Fibroblast of gingiva (primary cell): ENCODE measurements at regions not wholly inside any gene's neighbourhood (a gene's known extent, or its start where the extent isn't known, plus 50 kb on each side); places are given as distances from the start of the nearest gene placed in this dataset.
"Not testable (repeated sequence)": the region's sequence is repeated elsewhere in the genome, so short reads cannot be mapped to it uniquely, and the experiment has no call there.

Experiments
- DNase-seq: peaks from one replicate; pipeline ENCODE4 v3.0.0-alpha.2; 2011; ENCODE audit warnings: low read depth

DNA sequence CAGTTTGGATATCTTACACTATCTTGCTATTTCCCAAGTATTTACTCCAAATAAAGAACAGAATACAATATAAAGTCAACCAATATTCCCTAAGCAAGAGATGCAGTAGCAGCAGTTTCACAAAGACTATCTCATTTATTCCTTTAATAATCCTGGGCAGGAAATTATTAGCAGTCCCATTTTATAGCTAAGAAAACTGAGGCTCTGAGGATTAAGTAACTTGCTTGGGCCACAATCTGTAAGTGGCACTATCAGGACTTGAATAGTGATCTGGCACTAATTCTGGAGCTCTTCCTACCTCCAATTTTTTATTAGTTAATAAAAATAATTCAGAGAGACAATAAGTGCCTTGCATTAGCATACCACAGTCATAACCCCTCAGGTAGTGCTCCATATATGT lies 611.7 kb downstream of the MCTP2 start:
- DNase-seq, result no peak

DNA sequence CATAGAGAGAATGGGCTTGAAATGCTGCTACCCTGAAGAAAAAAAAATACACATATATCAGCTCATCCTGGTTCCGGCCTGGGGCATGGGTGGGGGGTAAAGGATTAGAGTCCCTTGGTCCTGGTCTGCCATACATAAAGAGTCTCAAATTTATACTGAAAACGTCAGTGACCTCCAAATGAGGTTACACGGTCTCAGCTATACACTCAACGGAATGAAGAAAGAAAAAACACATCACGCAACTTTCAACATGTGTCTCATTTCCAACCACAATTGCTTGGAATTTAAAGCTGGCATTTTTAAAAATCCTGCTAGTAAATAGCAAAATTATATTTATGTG lies 612.8 kb downstream of the MCTP2 start:
- DNase-seq, result no peak

DNA sequence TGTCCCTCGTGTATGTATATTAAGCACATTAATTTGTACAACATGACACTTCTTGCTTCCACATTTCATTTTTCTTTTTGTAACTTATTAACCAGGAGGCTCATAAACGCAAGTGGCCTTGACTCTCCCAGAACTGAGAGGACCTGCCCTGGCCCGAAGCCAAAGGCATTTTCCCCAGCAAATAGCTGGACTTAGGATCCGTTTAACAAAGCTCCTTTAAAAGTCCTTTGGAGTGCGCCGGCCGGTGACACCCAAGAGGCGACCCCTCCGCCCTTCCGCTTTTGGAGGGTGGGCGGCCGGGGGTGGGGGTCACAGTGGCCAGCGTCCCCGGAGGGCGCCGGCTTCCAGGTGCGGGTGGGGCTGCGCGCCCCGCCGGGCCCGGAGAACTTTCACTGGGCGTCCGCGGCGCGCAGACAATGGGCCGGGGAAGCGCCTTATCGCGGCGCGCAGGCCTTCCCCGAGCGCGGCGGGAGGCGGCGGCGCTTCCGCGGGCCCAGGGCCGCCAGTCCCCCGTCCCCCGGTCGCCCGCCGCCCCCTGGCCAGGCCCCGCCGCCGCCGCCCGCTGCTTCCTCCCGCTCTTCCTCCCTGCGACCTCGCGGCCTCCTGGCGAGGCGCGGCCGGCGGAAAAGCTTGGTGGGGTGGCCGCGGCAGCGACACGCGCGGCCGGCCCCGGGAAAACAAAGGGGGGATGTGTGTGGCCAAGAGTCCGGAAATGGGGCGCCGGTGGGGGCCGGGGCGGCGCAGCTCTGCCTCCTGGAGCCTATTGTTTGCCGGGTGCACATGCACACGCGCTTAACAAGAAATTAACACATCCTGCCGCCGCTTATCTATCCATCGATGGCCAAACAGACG lies 613.4 kb downstream of the MCTP2 start:
- peak; percentile 3 for DNase-seq

DNA sequence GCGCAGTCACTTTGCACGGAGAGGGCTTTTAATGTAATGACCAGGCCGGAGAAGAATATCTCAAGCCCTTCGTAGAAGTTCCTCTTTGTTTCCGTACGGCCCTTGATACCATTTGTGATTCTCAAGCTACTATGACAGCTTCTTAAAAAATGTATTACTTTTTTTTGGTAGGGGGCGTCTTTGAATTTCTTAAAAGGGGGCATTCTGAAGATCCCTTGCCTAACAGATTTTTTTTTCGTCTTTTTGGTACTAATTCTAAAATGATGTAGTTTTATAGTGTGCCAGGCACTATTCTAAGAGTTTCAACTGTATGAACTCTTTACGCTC lies 614.0 kb downstream of the MCTP2 start:
- DNase-seq, result no peak

DNA sequence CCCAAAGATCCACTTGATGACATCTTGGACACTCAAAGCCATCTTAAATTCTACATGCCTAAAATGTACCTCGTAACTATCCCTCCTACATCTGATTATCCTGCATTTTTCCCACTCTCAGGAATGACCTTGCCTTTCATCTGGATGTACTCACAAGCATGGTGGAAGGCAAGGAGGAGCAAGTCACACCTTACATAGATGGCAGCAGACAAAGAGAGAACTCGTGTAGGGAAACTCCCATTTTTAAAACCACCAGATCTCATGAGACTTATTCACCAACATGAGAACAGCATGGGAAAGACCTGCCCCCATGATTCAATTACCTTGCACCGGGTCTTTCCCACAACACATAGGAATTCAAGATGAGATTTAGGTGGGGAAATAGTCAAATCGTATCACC lies 616.0 kb downstream of the MCTP2 start:
- DNase-seq, result no peak

DNA sequence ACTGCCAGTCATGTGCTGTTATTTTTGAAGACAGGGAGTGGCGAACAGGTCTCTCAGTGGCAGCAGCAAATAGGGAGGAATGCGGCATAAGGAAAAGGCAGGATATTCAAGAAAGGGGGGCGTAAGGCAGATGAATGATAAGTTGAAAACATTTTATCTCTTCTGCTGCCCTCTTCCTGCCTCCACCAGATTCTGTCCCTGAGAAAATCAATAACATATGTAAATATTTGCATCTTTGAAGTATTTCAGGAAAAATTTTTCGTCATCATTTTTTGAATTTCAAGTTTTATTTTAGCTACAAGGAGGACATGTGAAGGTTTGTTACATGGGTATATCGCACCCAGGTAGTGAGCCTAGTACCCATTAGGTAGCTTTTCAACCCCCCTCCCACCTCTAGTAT lies 616.7 kb downstream of the MCTP2 start:
- DNase-seq, result no peak

DNA sequence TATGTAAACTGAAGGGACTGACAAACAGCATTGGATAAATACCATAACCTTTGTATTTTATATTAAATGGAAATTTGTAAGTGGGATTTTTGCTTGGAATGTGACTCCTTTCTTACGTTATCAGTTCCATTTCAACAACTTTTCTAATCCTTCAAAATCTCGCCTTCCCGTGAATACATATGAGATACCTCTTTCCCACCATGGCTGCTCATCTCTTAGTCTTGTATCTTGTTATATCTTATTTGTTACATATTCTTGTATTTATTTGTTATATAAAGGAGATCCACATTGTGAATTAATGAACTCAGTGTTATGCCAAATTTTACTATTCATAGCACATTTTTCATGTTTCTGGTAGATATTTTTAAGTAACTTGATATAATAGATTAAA lies 623.7 kb downstream of the MCTP2 start:
- no peak for DNase-seq

DNA sequence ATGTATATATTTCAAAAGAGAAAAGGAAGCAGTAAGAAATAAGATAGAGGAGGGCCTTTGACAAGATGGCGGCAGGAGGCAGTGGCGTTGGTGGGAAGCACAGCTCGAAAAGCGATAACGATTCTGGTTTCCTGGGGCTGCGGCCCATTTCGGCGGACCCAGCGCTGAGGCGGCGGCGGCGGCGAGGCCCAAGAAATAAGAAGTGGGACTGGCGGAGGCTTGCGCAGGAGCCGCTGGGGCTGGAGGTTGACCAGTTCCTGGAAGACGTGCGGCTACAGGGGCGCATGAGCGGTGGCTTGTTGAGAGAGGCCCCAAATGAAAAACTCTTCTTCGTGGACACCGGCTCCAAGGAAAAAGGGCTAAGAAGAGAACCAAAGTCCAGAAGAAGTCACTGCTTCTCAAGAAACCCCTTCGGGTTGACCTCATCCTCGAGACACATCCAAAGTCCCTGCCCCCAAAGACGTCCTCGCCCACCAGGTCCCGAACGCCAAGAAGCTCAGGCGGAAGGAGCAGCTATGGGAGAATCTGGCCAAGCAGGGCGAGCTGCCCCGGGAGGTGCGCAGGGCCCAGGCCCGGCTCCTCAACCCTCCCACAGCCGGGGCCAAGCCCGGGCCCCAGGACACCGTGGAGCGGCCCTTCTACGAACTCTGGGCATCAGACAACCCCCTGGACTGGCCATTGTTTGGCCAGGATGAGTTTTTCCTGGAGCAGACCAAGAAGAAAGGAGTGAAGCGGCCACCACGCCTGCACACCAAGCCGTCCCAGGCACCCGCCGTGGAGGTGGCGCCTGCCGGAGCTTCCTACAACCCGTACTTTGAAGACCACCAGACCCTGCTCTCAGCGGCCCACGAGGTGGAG lies 624.3 kb downstream of the MCTP2 start:
- no peak for DNase-seq

DNA sequence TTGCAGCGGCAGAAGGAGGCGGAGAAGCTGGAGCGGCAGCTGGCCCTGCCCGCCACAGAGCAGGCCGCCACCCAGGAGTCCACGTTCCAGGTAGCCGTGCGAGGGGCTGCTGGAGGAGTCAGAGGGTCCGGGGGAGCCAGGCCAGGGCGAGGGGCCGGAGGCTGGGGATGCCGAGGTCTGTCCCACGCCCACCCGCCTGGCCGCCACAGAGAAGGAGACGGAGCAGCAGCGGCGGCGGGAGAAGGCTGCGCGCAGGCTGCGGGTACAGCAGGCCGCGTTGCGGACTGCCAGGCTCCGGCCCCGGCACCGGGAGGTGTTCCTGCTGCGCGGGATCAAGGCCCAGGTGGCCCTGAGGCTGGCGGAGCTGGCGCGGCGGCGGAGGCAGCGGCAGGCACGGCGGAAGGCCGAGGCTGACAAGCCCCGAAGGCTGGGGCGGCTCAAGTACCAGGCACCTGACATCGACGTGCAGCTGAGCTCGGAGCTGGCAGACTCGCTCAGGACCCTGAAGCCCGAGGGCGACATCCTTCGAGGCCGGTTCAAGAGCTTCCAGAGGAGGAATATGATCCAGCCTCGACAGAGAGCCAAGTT lies 625.0 kb downstream of the MCTP2 start:
- DNase-seq, result no peak

DNA sequence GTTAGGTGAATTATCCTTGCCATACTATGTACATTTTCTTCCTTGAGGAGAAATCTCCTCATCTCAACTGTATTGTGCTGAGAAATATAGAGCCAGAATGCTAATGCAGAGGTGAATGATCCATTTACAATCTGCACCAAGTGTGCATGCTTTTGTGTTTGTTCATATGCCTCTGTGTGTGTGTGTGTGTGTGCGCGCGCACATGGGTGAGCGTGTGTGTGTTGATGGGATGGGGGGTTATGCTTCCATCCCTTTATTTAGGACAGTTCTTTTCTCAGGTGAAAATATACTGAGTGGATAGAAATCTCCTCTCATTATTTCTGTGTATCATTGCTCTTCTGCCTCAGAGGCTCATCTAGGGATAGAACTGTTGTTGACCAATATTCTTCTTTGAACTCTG lies 626.1 kb downstream of the MCTP2 start:
- DNase-seq, result no peak

DNA sequence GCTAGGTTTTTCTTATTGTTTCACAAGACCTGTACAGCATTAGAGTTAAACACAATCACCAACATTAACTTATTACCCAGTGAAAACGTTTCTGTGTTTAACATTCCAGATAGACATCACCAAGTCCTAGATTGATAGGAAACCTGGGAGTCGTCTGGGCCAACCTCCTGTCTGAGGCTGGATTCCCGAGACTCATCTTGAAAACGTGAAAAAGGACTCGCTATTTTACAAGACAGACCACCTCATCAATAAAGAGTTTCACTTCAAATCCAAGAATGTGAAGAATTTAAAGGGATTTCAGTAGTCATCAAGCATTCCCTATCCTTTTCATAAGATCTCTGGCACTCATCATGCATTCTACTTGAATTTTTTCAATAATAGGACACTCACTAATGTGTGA lies 626.6 kb downstream of the MCTP2 start:
- DNase-seq, result no peak

DNA sequence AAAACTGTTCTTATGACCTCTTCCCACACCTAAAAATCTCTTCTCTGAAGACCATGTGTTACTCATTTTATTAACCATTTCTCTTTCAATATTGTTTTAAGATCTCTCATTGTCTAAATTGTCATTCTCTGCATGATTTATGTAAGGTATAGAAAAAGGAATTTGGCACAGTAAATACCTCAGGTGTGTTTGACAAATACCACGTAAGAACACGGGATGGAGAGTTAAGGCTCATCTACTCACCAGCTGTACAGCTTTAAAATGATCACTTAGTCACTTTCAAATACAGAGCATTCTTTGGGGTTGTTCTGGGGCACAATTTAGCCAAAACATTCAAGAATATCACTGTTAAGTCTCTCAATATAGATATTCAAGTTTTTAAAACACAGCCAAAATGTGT lies 627.1 kb downstream of the MCTP2 start:
- no peak for DNase-seq

DNA sequence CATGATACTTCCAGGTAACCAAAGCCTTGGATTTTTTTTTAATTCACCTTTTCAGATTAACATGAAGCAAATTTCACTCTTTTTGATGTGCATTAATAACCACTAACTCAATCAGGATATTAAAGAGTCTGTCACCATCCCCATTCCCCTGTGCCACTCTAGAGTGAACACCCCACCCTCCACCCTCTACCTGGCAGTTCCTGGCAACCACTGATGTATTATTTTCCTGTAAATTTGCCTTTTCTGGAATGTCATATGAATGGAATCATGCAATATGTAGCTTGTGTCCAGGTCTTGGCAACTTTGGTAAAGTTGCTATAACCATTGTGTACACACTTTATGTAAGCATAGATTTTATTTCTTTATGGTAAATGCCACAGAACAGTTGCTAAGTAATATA lies 627.6 kb downstream of the MCTP2 start:
- DNase-seq, result no peak

DNA sequence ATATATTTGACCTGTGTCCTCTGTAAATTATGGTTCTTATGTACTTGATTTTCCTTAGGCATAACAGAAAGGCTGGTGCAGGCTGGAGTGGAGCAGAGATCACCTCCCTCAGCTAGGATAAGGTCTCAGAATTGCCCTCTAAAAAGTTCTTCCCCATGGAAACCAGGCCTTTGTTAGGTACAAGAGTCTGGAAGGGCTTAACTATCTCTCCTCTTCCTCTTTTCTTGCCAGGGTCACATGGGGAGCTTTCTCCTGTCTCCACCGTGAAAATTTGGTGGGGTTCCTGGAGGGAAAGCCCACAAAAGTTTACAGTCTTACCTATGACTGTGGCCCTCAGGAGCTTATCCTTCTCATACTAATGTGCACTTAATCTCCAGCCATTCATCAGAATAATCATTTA lies 633.2 kb downstream of the MCTP2 start:
- no peak for DNase-seq

DNA sequence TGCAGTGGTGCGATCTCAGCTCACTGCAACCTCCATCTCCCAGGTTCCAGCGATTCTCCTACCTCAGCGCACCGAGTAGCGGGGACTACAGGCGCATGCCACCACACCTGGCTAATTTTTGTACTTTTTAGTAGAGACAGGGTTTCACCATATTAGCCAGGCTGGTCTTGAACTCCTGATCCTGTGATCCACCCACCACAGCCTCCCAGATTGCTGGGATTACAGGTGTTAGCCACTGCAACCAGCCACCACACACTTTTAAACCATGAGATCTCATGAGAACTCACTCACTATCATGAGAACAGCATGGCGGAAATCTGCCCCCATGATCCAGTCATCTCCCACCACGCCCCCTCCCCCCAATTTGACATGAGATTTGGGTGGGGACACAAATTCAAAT lies 636.9 kb downstream of the MCTP2 start:
- not testable (repeated sequence) for DNase-seq

DNA sequence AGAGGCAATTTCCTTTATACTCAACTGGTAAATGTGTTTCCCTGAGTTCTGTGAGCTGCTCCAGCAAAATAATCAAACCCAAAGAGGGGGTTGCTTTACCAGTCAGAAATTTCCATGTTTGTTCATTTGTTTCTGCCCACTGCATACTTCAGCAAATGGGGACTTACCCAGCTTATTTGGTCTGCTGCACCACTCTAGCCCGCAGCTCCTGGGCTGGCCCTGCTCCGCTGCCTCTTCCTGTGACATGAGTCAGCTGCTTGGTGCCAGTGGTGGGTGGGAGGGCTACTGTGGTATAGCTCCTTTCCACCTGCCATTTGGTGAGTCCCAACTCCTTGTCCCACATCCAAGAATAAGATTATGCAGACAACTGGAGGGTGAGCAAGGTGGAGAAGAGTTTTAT lies 644.2 kb downstream of the MCTP2 start:
- DNase-seq, result no peak

DNA sequence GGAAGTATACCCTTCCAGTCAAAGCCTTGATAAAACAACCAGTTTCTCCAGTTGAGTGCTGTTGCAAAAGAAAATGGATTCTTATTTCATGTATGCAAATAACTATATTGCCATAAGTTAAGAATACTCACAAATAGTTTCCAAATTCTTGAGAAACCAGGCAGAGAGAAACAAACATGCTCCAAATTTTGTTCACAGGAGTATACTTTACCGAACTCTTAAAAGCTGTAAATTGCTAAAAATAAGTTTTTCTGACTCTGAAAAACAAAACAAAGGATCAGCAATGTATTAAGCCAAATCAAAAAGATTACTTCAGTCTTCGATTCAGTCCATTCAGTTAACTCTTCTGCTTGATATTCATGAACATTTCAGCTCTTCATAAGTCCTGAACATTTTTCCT lies 646.5 kb downstream of the MCTP2 start:
- no peak for DNase-seq

DNA sequence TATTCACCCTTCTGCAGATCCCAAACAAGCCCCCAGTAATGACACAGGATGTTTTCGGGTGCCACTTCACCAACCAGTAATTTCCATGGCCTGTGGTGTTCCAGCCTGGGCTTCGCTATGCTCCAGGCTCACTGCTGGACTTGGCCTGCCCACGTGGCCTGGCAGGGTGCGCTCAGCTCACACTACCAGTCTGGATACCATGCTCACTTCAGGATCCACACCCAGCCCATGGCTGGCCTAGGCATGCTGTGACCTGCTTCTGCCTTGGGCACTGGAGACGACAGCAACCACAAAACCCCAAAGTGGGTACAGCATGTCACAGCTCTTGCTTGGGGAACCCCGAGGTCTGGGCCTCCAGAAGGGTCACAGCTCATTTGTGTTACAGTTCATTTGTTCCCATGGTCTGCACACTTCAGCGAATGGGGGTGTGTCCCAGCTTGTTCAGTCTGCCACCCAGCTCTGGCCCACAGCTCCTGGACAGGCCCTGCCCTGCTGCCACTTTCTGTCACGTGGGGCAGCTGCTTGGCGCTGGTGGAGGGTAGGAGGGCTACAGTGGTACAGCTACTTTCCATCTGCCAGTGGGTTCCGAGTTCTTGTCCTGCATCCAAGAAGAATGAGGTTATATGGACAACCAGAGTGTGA lies 650.8 kb downstream of the MCTP2 start:
- no peak for DNase-seq

DNA sequence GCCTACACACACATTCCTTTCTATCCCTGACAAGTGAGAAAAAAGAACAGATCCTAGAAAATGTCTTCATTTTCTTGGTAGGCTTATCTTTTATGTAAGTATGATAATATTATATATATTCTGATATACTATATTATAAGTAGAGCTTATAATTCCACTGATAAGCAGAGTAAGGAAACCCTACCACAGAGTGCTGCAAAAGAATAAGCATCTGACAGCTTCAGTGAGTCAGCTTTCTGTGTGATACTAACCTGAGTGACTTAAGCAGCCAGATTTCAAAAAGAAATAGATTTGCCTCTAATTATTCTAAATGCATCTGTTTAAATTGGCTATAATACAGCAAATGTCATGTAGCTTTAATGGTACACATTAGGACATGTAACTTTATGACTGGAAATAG lies 656.0 kb downstream of the MCTP2 start:
- no peak for DNase-seq

DNA sequence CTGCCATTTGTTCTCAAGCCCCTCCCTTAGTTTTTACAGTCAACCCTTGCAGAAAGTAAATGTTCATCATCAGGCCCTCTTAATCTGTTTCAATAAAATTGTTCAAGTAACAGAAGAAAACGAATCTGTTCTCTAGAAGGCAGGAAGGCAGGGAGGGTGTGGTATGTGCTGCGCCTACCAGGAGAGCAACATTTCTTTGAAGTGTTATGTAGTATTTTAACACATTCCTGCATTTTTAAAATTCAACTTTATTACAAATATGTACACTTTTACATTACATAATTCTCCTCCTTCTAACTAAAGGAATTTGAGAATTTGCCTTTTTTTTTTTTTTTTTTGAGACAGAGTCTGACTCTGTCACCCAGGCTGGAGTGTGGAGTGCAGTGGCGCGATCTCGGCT lies 657.8 kb downstream of the MCTP2 start:
- DNase-seq, result no peak

DNA sequence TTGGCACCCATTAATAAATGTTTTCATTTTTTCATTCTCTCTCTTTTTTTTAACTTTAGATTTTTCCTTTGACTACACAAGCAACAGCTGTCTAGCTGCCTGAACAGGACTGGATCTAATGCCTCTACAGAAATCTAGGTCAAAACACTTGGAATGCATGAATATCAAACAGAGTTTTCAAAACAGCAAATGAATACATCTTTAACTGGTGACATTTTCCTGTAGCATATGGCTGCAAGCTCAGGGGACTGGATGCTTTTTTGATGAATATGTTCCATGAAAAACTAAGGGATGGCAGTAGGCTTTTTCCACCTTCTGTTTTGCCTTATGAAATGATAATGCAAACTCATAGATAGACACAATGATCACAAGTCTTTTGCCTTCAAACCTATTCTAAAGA lies 661.7 kb downstream of the MCTP2 start:
- no peak for DNase-seq

DNA sequence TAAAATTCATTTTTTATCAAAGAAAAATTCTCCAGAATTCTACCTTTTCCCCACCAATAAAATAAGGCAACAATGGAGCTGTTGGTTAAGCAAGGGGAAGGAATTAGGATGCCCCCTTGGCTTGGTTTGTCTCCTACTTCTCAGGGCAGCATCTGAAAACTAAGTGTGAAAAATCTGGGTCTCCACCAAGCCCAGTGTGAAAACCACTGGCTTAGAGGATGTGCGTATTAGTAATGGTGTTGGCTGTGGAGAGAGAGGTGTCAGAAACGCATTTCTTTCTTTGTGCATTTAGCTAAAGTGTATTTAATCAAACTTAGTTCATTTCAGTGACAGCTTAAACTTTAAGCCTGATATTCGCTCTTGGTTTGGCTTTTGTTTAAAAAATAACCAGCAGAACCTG lies 662.7 kb downstream of the MCTP2 start:
- DNase-seq, result no peak

DNA sequence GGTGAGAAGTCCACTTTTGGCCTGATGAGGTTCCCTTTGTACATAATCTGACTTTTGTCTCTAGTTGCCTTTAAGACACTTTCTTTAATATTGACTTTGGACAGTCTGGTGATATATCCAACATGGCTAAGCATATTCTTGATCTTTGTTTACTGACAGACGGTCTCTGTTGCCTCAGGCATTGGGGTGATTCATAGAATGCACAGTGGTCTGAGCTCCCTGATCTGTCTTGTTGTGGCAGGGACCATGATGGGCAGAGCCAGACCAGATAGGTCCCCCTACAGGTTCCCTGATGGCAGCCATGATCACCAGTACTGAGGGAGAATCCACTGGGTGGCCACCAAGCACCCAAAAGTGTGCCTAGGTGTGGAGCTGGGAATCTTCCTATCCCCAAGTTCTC lies 678.1 kb downstream of the MCTP2 start:
- DNase-seq, result no peak
